IMR-90 (cell line): ENCODE measurements at regions not wholly inside any gene's neighbourhood (a gene's known extent, or its start where the extent isn't known, plus 50 kb on each side); places are given as distances from the start of the nearest gene placed in this dataset.

ENCODE experiments used
- CTCF ChIP-seq: conservative IDR thresholded peaks from 2 replicates; pipeline ENCODE4 v1.5.1; 2012; ENCODE audit warnings: mild to moderate bottlenecking, low read depth, low read length, improper control_type of control experiment
- RAD21 ChIP-seq: IDR thresholded peaks from 2 replicates; pipeline ENCODE4 v1.6.1; 2012; ENCODE audit warnings: low read length, improper control_type of control experiment
- RCOR1 ChIP-seq: IDR thresholded peaks from 2 replicates; pipeline ENCODE4 v1.6.1; 2012; ENCODE audit warnings: mild to moderate bottlenecking, low read length, improper control_type of control experiment; ENCODE audit not compliant: insufficient replicate concordance

DNA sequence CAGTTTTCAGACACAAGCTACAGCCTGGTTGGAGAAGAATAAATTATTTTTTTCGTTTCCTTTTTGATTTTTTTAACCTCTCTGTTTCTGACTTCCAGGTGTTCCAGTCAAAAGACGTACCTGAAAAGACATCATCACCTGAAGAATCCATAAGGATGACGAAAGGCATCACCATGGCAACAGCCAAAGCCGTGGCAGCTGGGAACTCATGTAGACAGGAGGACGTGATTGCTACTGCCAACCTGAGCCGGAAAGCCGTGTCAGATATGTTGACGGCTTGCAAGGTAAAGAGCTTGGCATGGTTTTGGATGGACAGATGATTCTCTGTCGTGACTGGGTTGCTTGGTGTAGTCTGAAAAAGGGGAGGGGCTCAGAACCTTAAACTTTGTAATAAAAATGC lies 237.0 kb upstream of the TPM1 start:
- TF ChIP-seq CTCF (no peak), RAD21 (no peak), RCOR1 (no peak)
